ENCODE measurements at regions not wholly inside any gene's neighbourhood (a gene's known extent, or its start where the extent isn't known, plus 50 kb on each side); places are given as distances from the start of the nearest gene placed in this dataset.

DNA sequence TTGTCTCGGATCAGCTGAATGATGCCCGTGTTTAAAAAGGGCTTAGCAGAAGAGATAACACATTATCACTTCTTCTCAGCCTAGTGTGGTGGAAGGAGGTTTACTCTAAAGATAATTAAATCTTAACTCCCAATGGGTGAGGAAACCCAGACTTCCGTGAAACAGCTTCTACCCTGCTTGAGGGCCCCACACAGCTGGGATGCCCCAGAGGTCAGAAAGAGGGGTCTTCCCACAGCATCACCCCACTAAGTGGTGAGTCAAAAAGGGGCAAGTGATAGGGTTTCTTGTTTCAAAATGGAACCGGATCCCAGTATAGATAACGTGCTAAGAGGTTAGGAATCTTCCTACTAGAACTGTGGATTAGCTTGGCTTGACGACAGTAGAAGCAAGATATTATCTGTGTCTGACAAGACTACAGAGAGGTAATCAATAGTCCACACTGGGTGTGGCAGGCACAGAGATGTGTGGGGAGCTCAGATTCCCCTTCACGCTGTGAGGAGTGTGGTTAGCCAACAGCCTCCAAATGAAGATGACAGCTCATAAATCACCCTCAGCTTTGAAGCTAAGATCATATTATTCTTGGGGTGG lies 129.6 kb upstream of the COPS8 start:
- TF ChIP-seq GATA2 (IDR thresholded peaks at IDR 0.05; ENCODE audit: low read depth, low read length) (no peak), GATA3 (IDR thresholded peaks at IDR 0.05; ENCODE audit: low read depth, low read length) (no peak)

Measured in SH-SY5Y (cell line).